ENCODE measurements at regions not wholly inside any gene's neighbourhood (a gene's known extent, or its start where the extent isn't known, plus 50 kb on each side); places are given as distances from the start of the nearest gene placed in this dataset.

GRCh38 chr10:61319386-61320256 lies 133.6 kb downstream of the TMEM26 start:
- no peak for DNase-seq (ENCODE audit: low read depth in 3 of 3, low spot score in 2 of 3)

GRCh38 chr10:61318429-61318828 lies 134.8 kb downstream of the TMEM26 start:
- no peak for DNase-seq (ENCODE audit: low read depth in 3 of 3, low spot score in 2 of 3)

- DNase-seq (ENCODE audit: low read depth in 3 of 3, low spot score in 2 of 3): no peak
Measured at GRCh38 chr10:61317706-61318105, 135.5 kb downstream of the TMEM26 start.

GRCh38 chr10:61316676-61317265 lies 136.4 kb downstream of the TMEM26 start:
- DNase-seq (ENCODE audit: low read depth in 3 of 3, low spot score in 2 of 3): no peak

- DNase-seq (ENCODE audit: low read depth in 3 of 3, low spot score in 2 of 3): no peak
Measured at GRCh38 chr10:61314273-61314672, 138.9 kb downstream of the TMEM26 start.

- no peak for DNase-seq (ENCODE audit: low read depth in 3 of 3, low spot score in 2 of 3)
Measured at GRCh38 chr10:61313460-61313859, 139.7 kb downstream of the TMEM26 start.

GRCh38 chr10:61304746-61305145 lies 148.4 kb downstream of the TMEM26 start:
- DNase-seq (ENCODE audit: low read depth in 3 of 3, low spot score in 2 of 3): no peak

GRCh38 chr10:61302124-61302523 lies 151.1 kb downstream of the TMEM26 start:
- no peak for DNase-seq (ENCODE audit: low read depth in 3 of 3, low spot score in 2 of 3)

- no peak for DNase-seq (ENCODE audit: low read depth in 3 of 3, low spot score in 2 of 3)
Measured at GRCh38 chr10:61301575-61301974, 151.6 kb downstream of the TMEM26 start.

GRCh38 chr10:61299841-61300240 lies 153.3 kb downstream of the TMEM26 start:
- DNase-seq (ENCODE audit: low read depth in 3 of 3, low spot score in 2 of 3): no peak

- DNase-seq (ENCODE audit: low read depth in 3 of 3, low spot score in 2 of 3): no peak
Measured at GRCh38 chr10:61299156-61299555, 154.0 kb downstream of the TMEM26 start.

- DNase-seq (ENCODE audit: low read depth in 3 of 3, low spot score in 2 of 3): no peak
Measured at GRCh38 chr10:61298194-61298593, 155.0 kb downstream of the TMEM26 start.

GRCh38 chr10:61296161-61296560 lies 157.0 kb downstream of the TMEM26 start:
- DNase-seq (ENCODE audit: low read depth in 3 of 3, low spot score in 2 of 3): no peak

- no peak for DNase-seq (ENCODE audit: low read depth in 3 of 3, low spot score in 2 of 3)
Measured at GRCh38 chr10:61294131-61294530, 159.1 kb downstream of the TMEM26 start.

GRCh38 chr10:61289813-61290212 lies 163.4 kb downstream of the TMEM26 start:
- DNase-seq (ENCODE audit: low read depth in 3 of 3, low spot score in 2 of 3): no peak

GRCh38 chr10:61286686-61287085 lies 166.5 kb downstream of the TMEM26 start:
- no peak for DNase-seq (ENCODE audit: low read depth in 3 of 3, low spot score in 2 of 3)

- DNase-seq (ENCODE audit: low read depth in 3 of 3, low spot score in 2 of 3): no peak
Measured at GRCh38 chr10:61285749-61286148, 167.4 kb downstream of the TMEM26 start.

GRCh38 chr10:61284222-61284890 lies 168.8 kb downstream of the TMEM26 start:
- DNase-seq (ENCODE audit: low read depth in 3 of 3, low spot score in 2 of 3): peak; percentile 50 to 60 (median 57)

- DNase-seq (ENCODE audit: low read depth in 3 of 3, low spot score in 2 of 3): no peak
Measured at GRCh38 chr10:61283481-61284221, 169.5 kb downstream of the TMEM26 start.

GRCh38 chr10:61283066-61283465 lies 170.1 kb downstream of the TMEM26 start:
- no peak for DNase-seq (ENCODE audit: low read depth in 3 of 3, low spot score in 2 of 3)

GRCh38 chr10:61280303-61280702 lies 172.9 kb downstream of the TMEM26 start:
- no peak for DNase-seq (ENCODE audit: low read depth in 3 of 3, low spot score in 2 of 3)
